K562 (cell line): ENCODE measurements at regions not wholly inside any gene's neighbourhood (a gene's known extent, or its start where the extent isn't known, plus 50 kb on each side); places are given as distances from the start of the nearest gene placed in this dataset.

Experiments used
- ATF3 ChIP-seq, 2 experiments: fragments of 450-650 bp in 1 of 2; sonication (generic) in 1 of 2; formaldehyde crosslinking in 1 of 2; IDR thresholded peaks in 1 of 2; conservative IDR thresholded peaks in 1 of 2; 2 replicates each; pipeline versions ENCODE4 v1.6.1 to v1.8.1; 2016 to 2023; ENCODE audit warnings: mild to moderate bottlenecking in 2 of 2, moderate library complexity in 2 of 2, inconsistent platforms in 1 of 2, missing genetic modification reagents in 1 of 2
- CTCF ChIP-seq, 3 experiments: IDR thresholded peaks in 2 of 3; conservative IDR thresholded peaks in 1 of 3; 2 replicates each; pipeline ENCODE4 v1.5.1; 2011 to 2012; ENCODE audit warnings: low read length in 3 of 3, mild to moderate bottlenecking in 3 of 3, control low read depth in 2 of 3, improper control_type of control experiment in 1 of 3, inconsistent platforms in 1 of 3, low read depth in 1 of 3, mixed read lengths in 1 of 3, moderate library complexity in 1 of 3; ENCODE audit not compliant: insufficient read depth in 2 of 3
- EZH2 ChIP-seq: IDR thresholded peaks from 2 replicates; pipeline ENCODE4 v1.6.1; 2012; ENCODE audit warnings: low read depth, mild to moderate bottlenecking, inconsistent platforms, low read length, borderline replicate concordance
- HDAC6 ChIP-seq: IDR thresholded peaks from 2 replicates; pipeline ENCODE4 v1.6.1; 2012; ENCODE audit warnings: low read depth, mild to moderate bottlenecking, control low read depth, inconsistent platforms, low read length, moderate library complexity
- MAX ChIP-seq: sonication (generic); formaldehyde crosslinking; IDR thresholded peaks from 2 replicates; pipeline ENCODE4 v1.9.0; 2022; ENCODE audit warnings: mild to moderate bottlenecking, missing genetic modification reagents
- POLR2AphosphoS5 ChIP-seq: IDR thresholded peaks from 2 replicates; pipeline ENCODE4 v1.6.1; 2011; ENCODE audit warnings: mild to moderate bottlenecking, low read depth, low read length, moderate library complexity; ENCODE audit not compliant: control insufficient read depth, insufficient read depth
- PRPF4 ChIP-seq: fragments of 200-400 bp; formaldehyde crosslinking; IDR thresholded peaks from one replicate; pipeline ENCODE4 v1.6.1; 2017; ENCODE audit warnings: low read length, low read depth, mild to moderate bottlenecking; ENCODE audit not compliant: insufficient read depth, poor library complexity, severe bottlenecking
- RFX5 ChIP-seq: IDR thresholded peaks from 2 replicates; pipeline ENCODE4 v1.6.1; 2011; ENCODE audit warnings: low read depth, mild to moderate bottlenecking, improper control_type of control experiment, low read length
- SMAD2 ChIP-seq: fragments of 150-350 bp; IDR thresholded peaks from 2 replicates; pipeline ENCODE4 v1.6.1; 2014; ENCODE audit warnings: low read depth, mild to moderate bottlenecking, low read length
- THRB ChIP-seq: fragments of 450-650 bp; formaldehyde crosslinking; conservative IDR thresholded peaks from 2 replicates; pipeline ENCODE4 v1.4.0; 2022; ENCODE audit warnings: mild to moderate bottlenecking, missing genetic modification characterization
- ZBTB1 ChIP-seq: sonication (generic); formaldehyde crosslinking; IDR thresholded peaks from 2 replicates; pipeline ENCODE4 v1.8.1; 2023; ENCODE audit warnings: missing genetic modification reagents, low read depth, mild to moderate bottlenecking, borderline replicate concordance
- ZC3H4 ChIP-seq: sonication (generic); formaldehyde crosslinking; IDR thresholded peaks from 2 replicates; pipeline ENCODE4 v1.9.0; 2021; ENCODE audit warnings: missing genetic modification reagents, borderline replicate concordance
- ZEB2 ChIP-seq: fragments of 450-650 bp; IDR thresholded peaks from 2 replicates; pipeline ENCODE4 v1.6.1; 2016
- ZNF280B ChIP-seq: fragments of 250-450 bp; sonication (Bioruptor Pico); IDR thresholded peaks from 2 replicates; pipeline ENCODE4 v1.5.1; 2021; ENCODE audit warnings: mild to moderate bottlenecking

- TF ChIP-seq ZBTB1 (CRISPR knock-in tag) (no peak), ATF3 (IDR thresholded peaks at IDR 0.05) (no peak), ATF3 (CRISPR knock-in tag; conservative IDR thresholded peaks at IDR 0.05) (no peak), RFX5 (no peak), ZNF280B (CRISPR knock-in tag) (no peak), POLR2AphosphoS5 (no peak), MAX (CRISPR knock-in tag) (no peak), EZH2 (no peak), ZC3H4 (CRISPR knock-in tag) (no peak), ZEB2 (no peak), THRB (CRISPR knock-in tag) (no peak), PRPF4 (no peak), CTCF (IDR thresholded peaks at IDR 0.05 in 2 of 3, conservative IDR thresholded peaks at IDR 0.05 in 1 of 3; ENCODE audit: insufficient read depth in 2 of 3, low read depth in 1 of 3, low read length in 3 of 3) (no peak), HDAC6 (no peak), SMAD2 (no peak)
Measured at GRCh38 chr4:167987285-167987684, 105.1 kb upstream of the ANXA10 start.
